ENCODE measurements at regions not wholly inside any gene's neighbourhood (a gene's known extent, or its start where the extent isn't known, plus 50 kb on each side); places are given as distances from the start of the nearest gene placed in this dataset.

- Histone ChIP-seq H3K4me3 (replicated peaks in 1 of 3) (no peak overlapping the region), H3K4me1 (peaks cover 7 to 11% of the 10 kb centered on the region in 2 donors), H3K9me3 (no peaks in the 10 kb centered on the region), H3K27ac (no peak overlapping the region), H3K27me3 (no peaks in the 10 kb centered on the region), H3K36me3 (no peaks in the 10 kb centered on the region)
- intact Hi-C loops (cut with DNase I) = no loop called here
- TF ChIP-seq POLR2A (IDR thresholded peaks at IDR 0.05) = no peak
- no peak for DNase-seq
Observed at GRCh38 chr11:28518825-28519224, 410.6 kb downstream of the METTL15 start.

DNA sequence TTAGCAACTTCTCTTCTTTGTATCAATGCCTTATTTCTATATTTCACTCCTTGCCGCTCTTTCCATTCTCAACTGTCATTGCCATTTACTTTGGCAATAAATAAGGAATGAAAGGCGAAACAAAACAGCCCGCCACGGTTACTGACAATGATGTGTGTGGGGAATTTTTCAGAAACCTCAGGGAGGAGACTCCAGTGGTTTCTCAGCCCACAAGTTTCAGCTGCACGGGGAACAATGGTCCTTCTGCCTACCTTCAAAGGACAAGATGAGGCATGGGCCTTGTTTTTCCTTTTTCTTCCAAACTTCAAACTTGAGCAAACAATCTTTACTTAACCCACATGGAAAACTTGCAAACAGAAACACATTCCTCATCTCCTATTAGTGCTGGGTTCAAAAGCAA, 409.4 kb downstream of the METTL15 start:
- no peak overlapping the region for H3K4me3 ChIP-seq (replicated peaks in 1 of 3)
- H3K36me3 ChIP-seq = no peaks in the 10 kb centered on the region
- no peaks in the 10 kb centered on the region for H3K9me3 ChIP-seq
- DNase-seq = no peak
- intact Hi-C loops (cut with DNase I) = no loop called here
- TF ChIP-seq, protein P1, sequence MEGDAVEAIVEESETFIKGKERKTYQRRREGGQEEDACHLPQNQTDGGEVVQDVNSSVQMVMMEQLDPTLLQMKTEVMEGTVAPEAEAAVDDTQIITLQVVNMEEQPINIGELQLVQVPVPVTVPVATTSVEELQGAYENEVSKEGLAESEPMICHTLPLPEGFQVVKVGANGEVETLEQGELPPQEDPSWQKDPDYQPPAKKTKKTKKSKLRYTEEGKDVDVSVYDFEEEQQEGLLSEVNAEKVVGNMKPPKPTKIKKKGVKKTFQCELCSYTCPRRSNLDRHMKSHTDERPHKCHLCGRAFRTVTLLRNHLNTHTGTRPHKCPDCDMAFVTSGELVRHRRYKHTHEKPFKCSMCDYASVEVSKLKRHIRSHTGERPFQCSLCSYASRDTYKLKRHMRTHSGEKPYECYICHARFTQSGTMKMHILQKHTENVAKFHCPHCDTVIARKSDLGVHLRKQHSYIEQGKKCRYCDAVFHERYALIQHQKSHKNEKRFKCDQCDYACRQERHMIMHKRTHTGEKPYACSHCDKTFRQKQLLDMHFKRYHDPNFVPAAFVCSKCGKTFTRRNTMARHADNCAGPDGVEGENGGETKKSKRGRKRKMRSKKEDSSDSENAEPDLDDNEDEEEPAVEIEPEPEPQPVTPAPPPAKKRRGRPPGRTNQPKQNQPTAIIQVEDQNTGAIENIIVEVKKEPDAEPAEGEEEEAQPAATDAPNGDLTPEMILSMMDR (IDR thresholded peaks at IDR 0.05) = no peak
- no peak for TF ChIP-seq POLR2A (IDR thresholded peaks at IDR 0.05)
- 48 to 82% methylated on average over 5 of the region's 5 CpGs for WGBS, 2 donors
- no peak overlapping the region for H3K27ac ChIP-seq
- H3K27me3 ChIP-seq = no peaks in the 10 kb centered on the region
- peaks cover 7 to 11% of the 10 kb centered on the region in 2 donors for H3K4me1 ChIP-seq

- TF ChIP-seq POLR2A (IDR thresholded peaks at IDR 0.05) = no peak
- TF ChIP-seq, protein P1 (IDR thresholded peaks at IDR 0.05) = no peak
- H3K27ac ChIP-seq = no peak overlapping the region
- H3K36me3 ChIP-seq = no peaks in the 10 kb centered on the region
- H3K4me3 ChIP-seq (replicated peaks in 1 of 3) = no peak overlapping the region
- 90 to 92% methylated on average over 2 of the region's 2 CpGs for WGBS, 2 donors
- no peak for DNase-seq
- H3K9me3 ChIP-seq = no peaks in the 10 kb centered on the region
- intact Hi-C loops (cut with DNase I) = no loop called here
- H3K4me1 ChIP-seq = no peaks in the 10 kb centered on the region
- no peaks in the 10 kb centered on the region for H3K27me3 ChIP-seq
Observed at GRCh38 chr11:28514391-28514790, 406.2 kb downstream of the METTL15 start.

DNA sequence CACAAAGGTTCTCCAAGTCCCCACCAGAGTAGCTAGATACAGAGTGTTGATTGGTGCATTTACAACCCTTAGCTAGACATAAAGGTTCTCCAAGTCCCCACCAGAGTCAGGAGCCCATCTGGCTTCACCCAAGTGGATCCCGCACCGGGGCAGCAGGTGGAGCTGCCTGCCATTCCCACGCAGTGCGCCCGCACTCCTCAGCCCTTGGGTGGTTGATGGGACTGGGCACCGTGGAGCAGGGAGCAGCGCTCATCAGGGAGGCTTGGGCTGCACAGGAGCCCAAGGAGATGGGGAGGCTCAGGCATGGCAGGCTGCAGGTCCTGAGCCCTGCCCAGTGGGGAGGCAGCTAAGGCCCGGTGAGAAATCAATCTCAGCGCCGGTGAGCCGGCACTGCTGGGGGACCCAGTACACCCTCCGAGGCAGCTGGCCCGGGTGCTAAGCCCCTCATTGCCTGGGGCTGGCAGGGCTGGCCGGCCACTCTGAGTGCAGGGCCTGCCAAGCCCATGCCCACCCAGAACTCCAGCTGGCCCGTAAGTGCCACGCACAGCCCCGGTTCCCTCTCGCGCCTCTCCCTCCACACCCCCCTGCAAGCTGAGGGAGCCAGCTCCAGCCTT, 404.1 kb downstream of the METTL15 start:
- TF ChIP-seq POLR2A (IDR thresholded peaks at IDR 0.05) = no peak
- TF ChIP-seq, protein P1 (IDR thresholded peaks at IDR 0.05) = no peak
- intact Hi-C loops (cut with DNase I) = no loop called here
- H3K4me1 ChIP-seq = no peaks in the 10 kb centered on the region
- H3K4me3 ChIP-seq (replicated peaks in 1 of 3) = no peak overlapping the region
- no peak for DNase-seq
- H3K9me3 ChIP-seq = no peaks in the 10 kb centered on the region
- no peak overlapping the region for H3K27ac ChIP-seq
- H3K36me3 ChIP-seq = no peaks in the 10 kb centered on the region
- H3K27me3 ChIP-seq = no peaks in the 10 kb centered on the region
- WGBS, 2 donors = 98 to 100% methylated on average over 1 to 15 of the region's 19 CpGs

- intact Hi-C loops (cut with DNase I) = no loop called here
Observed at GRCh38 chr11:28505232-28505631, 397.0 kb downstream of the METTL15 start.

More at GRCh38 chr11:28505232-28505631, 397.0 kb downstream of the METTL15 start:
- Histone ChIP-seq H3K27me3 (no peaks in the 10 kb centered on the region), H3K4me1 (no peaks in the 10 kb centered on the region), H3K36me3 (no peaks in the 10 kb centered on the region), H3K9me3 (no peaks in the 10 kb centered on the region), H3K27ac (no peak overlapping the region), H3K4me3 (replicated peaks in 1 of 3) (no peak overlapping the region)
- TF ChIP-seq, protein P1 (IDR thresholded peaks at IDR 0.05) = no peak
- TF ChIP-seq POLR2A (IDR thresholded peaks at IDR 0.05) = no peak
- WGBS, 2 donors = 73 to 78% methylated on average over 3 of the region's 3 CpGs
- DNase-seq = no peak

Measured in thyroid gland (tissue), 4 donors.